GM23248 (cell line): ENCODE measurements at regions not wholly inside any gene's neighbourhood (a gene's known extent, or its start where the extent isn't known, plus 50 kb on each side); places are given as distances from the start of the nearest gene placed in this dataset.

ENCODE experiments used
- EZH2 ChIP-seq: fragments of 200-600 bp; sonication (generic); IDR thresholded peaks from 2 replicates; pipeline ENCODE4 v1.6.1; 2018; ENCODE audit warnings: antibody characterized with exemption, mild to moderate bottlenecking; ENCODE audit not compliant: insufficient read depth, poor library complexity, severe bottlenecking
- EZH2phosphoT487 ChIP-seq: fragments of 200-600 bp; sonication (generic); IDR thresholded peaks from 2 replicates; pipeline ENCODE4 v1.6.1; 2018; ENCODE audit warnings: antibody characterized with exemption, moderate library complexity, mild to moderate bottlenecking, low read depth; ENCODE audit not compliant: insufficient read depth

DNA sequence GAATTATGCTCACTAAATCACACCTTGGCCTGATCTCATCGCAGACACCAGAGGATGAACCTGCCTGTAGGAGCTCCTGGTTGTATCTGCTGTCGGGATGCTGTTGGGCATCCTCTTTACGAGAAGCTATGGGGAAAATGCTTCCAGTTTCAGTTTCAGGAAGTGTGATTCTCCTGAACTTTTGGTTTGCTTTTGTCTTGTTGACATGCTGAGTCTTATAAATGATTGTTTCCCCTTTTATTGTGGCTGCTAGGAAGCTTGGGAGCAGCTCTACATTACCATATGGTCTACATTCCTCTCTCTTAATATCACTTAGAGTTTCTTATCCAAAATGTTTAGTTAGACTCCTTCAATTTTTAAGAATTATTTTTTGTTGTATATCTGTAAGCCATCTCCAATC, 227.5 kb downstream of the MTX2 start:
- no peak for TF ChIP-seq EZH2
- TF ChIP-seq EZH2phosphoT487: no peak
